CD1c-positive myeloid dendritic cell (primary cell): ENCODE measurements at regions not wholly inside any gene's neighbourhood (a gene's known extent, or its start where the extent isn't known, plus 50 kb on each side); places are given as distances from the start of the nearest gene placed in this dataset.

Experiments
- DNase-seq: peaks from one replicate; pipeline ENCODE4 v3.0.0-alpha.2; 2016; ENCODE audit errors: extremely low spot score

DNA sequence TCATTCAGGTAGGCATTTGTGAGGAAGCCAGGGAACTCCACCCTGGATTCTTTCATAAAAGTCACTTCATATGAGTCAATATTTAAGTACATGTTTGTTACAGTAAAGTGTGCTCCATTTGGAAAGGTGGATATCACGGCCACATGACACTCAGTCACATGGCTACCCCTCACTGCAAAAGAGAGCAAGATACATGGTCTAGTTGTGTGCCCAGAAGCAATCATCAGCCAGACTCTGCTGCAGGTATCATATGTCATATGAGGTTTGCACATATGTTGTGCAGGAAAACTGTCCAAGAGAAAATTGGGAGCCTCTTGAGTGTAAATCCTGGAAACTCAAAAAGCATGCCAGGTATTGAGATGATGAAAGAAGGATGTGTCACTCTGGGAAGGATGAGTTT, 55.0 kb upstream of the NMNAT3 start:
- no peak for DNase-seq

DNA sequence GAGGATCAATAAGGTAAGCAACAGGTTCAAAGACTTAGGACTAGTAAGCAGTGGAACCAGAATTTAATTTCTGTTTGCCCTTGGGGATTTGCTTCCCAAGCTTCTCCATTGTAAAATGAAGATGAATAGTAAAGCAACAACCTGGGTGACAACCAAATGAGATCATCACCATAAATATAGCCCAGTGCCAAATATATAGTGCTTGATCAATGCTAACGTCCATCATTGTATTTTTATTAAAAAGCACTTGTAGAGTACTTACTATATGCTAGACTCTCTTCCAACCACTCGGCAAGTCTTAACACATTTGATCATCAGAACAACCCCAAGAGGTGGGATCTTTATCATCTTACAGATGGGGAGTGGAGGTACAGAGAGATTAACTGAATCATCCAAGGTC, 51.5 kb upstream of the NMNAT3 start:
- no peak for DNase-seq

DNA sequence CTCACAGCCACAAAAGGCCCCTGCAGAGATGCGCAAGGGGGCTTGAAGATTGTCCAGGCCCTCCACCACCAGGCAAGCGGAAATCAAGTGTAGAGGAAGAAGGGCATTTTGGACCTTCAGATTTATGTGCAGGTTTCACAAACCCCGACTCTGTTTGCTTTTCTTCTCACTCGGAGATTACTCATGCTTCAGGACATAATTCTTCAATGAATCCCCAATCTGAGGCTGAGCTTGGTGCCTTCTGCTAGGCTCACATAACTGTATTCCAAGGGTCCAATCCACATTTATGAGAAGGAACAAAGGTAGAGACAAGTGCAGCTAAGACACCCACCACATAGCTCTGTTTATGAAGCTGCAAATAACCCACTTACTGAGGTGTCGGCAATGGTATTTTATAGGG, 50.6 kb upstream of the NMNAT3 start:
- DNase-seq, result no peak
